ENCODE measurements at regions not wholly inside any gene's neighbourhood (a gene's known extent, or its start where the extent isn't known, plus 50 kb on each side); places are given as distances from the start of the nearest gene placed in this dataset.

DNA sequence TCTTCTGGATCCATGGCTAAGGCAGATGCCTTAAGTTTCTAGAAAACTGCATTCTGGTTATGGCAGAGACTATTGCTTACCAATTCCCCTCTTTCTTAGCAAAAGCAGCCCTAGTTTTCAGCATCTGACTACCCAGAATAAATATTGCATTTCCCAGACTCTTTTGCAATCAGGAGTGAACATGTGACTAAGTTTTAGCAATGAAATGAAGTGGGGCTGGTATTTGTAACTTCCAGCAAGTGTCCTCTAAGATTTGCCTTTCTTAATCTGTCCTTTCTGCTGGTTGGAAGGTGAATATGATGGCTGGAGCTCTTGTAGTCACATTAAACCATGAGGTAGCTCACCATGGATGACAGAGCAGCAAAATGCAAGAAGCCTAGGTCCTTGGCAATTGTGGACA is 132.9 kb upstream of the PKDCC start:
- H3K27ac ChIP-seq, result no peak overlapping the region
- TF ChIP-seq, protein P1, sequence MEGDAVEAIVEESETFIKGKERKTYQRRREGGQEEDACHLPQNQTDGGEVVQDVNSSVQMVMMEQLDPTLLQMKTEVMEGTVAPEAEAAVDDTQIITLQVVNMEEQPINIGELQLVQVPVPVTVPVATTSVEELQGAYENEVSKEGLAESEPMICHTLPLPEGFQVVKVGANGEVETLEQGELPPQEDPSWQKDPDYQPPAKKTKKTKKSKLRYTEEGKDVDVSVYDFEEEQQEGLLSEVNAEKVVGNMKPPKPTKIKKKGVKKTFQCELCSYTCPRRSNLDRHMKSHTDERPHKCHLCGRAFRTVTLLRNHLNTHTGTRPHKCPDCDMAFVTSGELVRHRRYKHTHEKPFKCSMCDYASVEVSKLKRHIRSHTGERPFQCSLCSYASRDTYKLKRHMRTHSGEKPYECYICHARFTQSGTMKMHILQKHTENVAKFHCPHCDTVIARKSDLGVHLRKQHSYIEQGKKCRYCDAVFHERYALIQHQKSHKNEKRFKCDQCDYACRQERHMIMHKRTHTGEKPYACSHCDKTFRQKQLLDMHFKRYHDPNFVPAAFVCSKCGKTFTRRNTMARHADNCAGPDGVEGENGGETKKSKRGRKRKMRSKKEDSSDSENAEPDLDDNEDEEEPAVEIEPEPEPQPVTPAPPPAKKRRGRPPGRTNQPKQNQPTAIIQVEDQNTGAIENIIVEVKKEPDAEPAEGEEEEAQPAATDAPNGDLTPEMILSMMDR (conservative IDR thresholded peaks at IDR 0.05), result no peak
- no peak for TF ChIP-seq ZFX (IDR thresholded peaks at IDR 0.05)

DNA sequence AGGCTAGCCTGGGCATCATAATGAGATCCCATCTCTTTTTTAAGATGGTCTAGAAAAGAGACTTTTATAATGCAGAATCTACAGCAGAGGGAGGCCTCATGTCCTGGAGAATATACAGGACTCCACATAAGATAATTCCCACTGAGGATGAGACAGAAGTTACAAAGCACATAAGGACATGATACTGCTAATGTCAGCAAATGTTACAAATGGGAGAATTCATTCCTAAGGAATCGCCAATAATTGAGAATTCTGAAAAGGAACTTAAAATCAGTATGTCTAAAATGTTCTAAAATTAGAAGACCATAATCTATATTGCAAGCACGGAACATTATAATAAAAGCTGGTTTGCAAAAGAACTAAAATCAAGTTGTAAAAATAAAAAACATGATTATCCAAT is 131.6 kb upstream of the PKDCC start:
- TF ChIP-seq, protein P1 (conservative IDR thresholded peaks at IDR 0.05), result no peak
- no peak for TF ChIP-seq ZFX (IDR thresholded peaks at IDR 0.05)
- no peak overlapping the region for H3K27ac ChIP-seq

DNA sequence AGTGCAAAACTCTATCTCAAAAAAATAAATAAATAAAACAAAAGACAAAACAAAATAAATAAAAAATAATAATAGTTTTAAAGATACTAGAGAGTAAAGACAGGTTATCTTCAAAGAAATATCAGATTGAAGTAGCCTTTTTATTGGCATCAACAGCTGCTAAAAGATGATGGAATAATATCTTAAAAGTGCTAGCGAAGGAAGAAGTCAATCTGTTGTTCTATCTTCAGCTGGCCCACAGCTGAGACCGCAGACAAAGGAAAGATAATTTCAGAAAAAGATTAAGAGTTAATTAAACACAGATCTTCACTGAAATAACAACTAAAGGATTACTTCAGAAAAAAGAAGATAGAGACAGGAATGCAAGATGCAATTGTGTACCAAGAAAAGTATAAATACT is 130.2 kb upstream of the PKDCC start:
- no peak for TF ChIP-seq ZFX (IDR thresholded peaks at IDR 0.05)
- TF ChIP-seq, protein P1 (conservative IDR thresholded peaks at IDR 0.05), result no peak
- H3K27ac ChIP-seq, result no peak overlapping the region

DNA sequence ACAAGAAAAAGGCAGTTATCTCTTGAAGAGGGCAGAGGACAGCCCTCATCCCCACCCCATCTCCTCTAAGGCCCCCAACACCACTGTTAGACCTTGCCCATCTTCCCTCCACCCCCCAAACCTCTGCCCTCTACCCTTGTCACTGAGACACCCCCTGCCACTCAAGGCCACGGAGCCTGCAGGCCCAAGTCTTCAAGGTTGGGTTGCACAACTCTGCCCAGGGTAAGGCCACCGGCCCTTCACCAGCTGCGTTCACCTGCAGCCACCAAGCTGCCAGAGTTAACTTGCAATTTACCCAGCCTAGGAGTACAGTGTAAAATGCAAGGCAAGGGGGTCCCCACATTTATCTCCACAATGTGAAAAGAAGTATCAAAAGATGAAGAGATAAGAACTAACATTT is 128.7 kb upstream of the PKDCC start:
- TF ChIP-seq, protein P1 (conservative IDR thresholded peaks at IDR 0.05), result no peak
- no peak for TF ChIP-seq ZFX (IDR thresholded peaks at IDR 0.05)
- H3K27ac ChIP-seq, result no peak overlapping the region

DNA sequence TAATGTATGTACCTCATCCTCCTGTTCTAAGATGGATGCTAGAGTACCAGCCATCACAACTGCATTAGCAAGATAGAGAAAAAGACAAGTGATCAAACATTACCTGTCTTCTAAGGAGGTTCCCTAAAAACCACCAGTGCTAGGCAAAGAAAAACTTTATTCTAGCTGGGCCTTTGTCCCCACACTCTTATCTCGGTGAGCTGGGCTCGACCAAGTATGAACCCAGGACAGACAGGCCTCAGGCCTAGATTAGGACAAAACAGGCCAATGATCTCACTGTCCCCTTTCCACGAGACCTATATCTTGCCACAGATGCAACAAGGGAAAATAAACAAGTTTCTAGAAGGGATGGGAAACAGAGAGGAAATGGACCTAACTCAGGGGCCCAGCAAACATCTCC is 127.6 kb upstream of the PKDCC start:
- no peak for TF ChIP-seq ZFX (IDR thresholded peaks at IDR 0.05)
- TF ChIP-seq, protein P1 (conservative IDR thresholded peaks at IDR 0.05), result no peak
- no peak overlapping the region for H3K27ac ChIP-seq

DNA sequence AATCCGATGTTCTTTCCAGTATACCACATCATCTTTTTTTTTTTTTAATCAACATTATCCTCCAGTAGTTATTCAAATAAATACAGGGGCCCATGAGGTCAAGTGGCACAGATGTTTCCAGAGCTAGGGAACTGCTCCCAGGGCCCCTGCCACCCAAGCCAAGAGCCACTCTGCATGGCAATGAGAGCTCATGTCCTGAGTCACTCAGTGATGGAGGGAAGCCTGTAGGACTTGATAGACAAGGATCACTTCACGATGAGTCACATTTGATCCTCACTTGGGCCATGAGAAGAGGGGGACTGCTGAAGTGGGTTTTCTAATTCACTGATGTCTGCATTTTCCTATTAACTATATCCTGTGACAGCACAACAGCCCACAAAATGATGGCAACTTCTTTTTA is 127.0 kb upstream of the PKDCC start:
- TF ChIP-seq ZFX (IDR thresholded peaks at IDR 0.05), result no peak
- TF ChIP-seq, protein P1 (conservative IDR thresholded peaks at IDR 0.05), result no peak
- H3K27ac ChIP-seq, result no peak overlapping the region

DNA sequence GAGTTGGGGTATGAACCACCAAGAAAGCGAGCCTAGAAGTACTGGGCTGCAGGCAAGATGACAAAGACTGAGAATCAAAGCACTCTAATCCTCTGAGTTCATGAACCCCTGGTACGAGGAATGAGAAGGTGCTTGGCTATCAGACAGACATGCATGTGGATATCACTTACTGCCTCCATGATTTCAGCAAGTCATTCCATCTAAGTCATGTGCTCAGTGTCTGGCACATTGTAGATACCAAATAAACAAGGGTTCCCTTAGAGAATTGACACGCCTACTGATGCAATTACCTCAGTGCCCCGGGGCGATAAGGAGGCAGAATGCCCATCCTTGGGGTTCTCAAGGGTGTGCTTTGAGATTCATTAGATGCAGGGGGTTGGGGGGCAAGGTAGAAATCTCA is 125.6 kb upstream of the PKDCC start:
- no peak for TF ChIP-seq ZFX (IDR thresholded peaks at IDR 0.05)
- TF ChIP-seq, protein P1 (conservative IDR thresholded peaks at IDR 0.05), result no peak
- H3K27ac ChIP-seq, result no peak overlapping the region
